Fibroblast of skin of abdomen (primary cell): ENCODE measurements at regions not wholly inside any gene's neighbourhood (a gene's known extent, or its start where the extent isn't known, plus 50 kb on each side); places are given as distances from the start of the nearest gene placed in this dataset.
"Not testable (repeated sequence)": the region's sequence is repeated elsewhere in the genome, so short reads cannot be mapped to it uniquely, and the experiment has no call there.

ENCODE experiments used
- DNase-seq: peaks from one replicate; pipeline ENCODE4 v3.0.0-alpha.2; 2013

- peak; percentile 56 for DNase-seq
Observed at GRCh38 chr20:56689318-56689717, 60.2 kb downstream of the TFAP2C start.

GRCh38 chr20:56689852-56690485, 60.9 kb downstream of the TFAP2C start:
- DNase-seq = peak; percentile 23

- DNase-seq = no peak
Observed at GRCh38 chr20:56690531-56691175, 61.5 kb downstream of the TFAP2C start.

- no peak for DNase-seq
Observed at GRCh38 chr20:56691325-56691998, 62.4 kb downstream of the TFAP2C start.

- DNase-seq = no peak
Observed at GRCh38 chr20:56693217-56693616, 64.1 kb downstream of the TFAP2C start.

- DNase-seq = no peak
Observed at GRCh38 chr20:56697476-56697875, 68.4 kb downstream of the TFAP2C start.

GRCh38 chr20:56698297-56698696, 69.2 kb downstream of the TFAP2C start:
- DNase-seq = no peak

- no peak for DNase-seq
Observed at GRCh38 chr20:56698749-56699148, 69.6 kb downstream of the TFAP2C start.

- no peak for DNase-seq
Observed at GRCh38 chr20:56702931-56703840, 74.1 kb downstream of the TFAP2C start.

GRCh38 chr20:56706867-56707360, 77.8 kb downstream of the TFAP2C start:
- DNase-seq = no peak

- DNase-seq = no peak
Observed at GRCh38 chr20:56708991-56709390, 79.9 kb downstream of the TFAP2C start.

GRCh38 chr20:56710125-56710524, 81.0 kb downstream of the TFAP2C start:
- DNase-seq = no peak

- DNase-seq = not testable (repeated sequence)
Observed at GRCh38 chr20:56710577-56710976, 81.5 kb downstream of the TFAP2C start.

GRCh38 chr20:56711018-56711417, 81.9 kb downstream of the TFAP2C start:
- DNase-seq = peak; percentile 6

GRCh38 chr20:56715309-56715708, 86.2 kb downstream of the TFAP2C start:
- DNase-seq = no peak

- no peak for DNase-seq
Observed at GRCh38 chr20:56715902-56716519, 86.9 kb downstream of the TFAP2C start.

GRCh38 chr20:56716806-56717205, 87.7 kb downstream of the TFAP2C start:
- no peak for DNase-seq

GRCh38 chr20:56718816-56719215, 89.7 kb downstream of the TFAP2C start:
- no peak for DNase-seq

GRCh38 chr20:56720620-56721213, 91.6 kb downstream of the TFAP2C start:
- DNase-seq = no peak

- DNase-seq = no peak
Observed at GRCh38 chr20:56722042-56722441, 92.9 kb downstream of the TFAP2C start.

- no peak for DNase-seq
Observed at GRCh38 chr20:56723331-56723730, 94.2 kb downstream of the TFAP2C start.

GRCh38 chr20:56724241-56724757, 95.2 kb downstream of the TFAP2C start:
- DNase-seq = no peak
